Right lung (tissue), 2 donors: ENCODE measurements at regions not wholly inside any gene's neighbourhood (a gene's known extent, or its start where the extent isn't known, plus 50 kb on each side); places are given as distances from the start of the nearest gene placed in this dataset.
"Not testable (repeated sequence)": the region's sequence is repeated elsewhere in the genome, so short reads cannot be mapped to it uniquely, and the experiment has no call there.

Source experiments
- DNase-seq, 2 donors: peaks; one replicate each; pipeline ENCODE4 v3.0.0-alpha.2; 2013

- no peak for DNase-seq
These were observed 68.7 kb upstream of the HAND1 start for GRCh38 chr5:154546719-154547118.

GRCh38 chr5:154544646-154545045, 66.6 kb upstream of the HAND1 start:
- no peak for DNase-seq

- no peak for DNase-seq
These were observed 65.4 kb upstream of the HAND1 start for GRCh38 chr5:154543380-154543779.

- DNase-seq, result no peak
These were observed 64.6 kb upstream of the HAND1 start for GRCh38 chr5:154542581-154542980.

GRCh38 chr5:154542000-154542399, 64.0 kb upstream of the HAND1 start:
- no peak for DNase-seq

- DNase-seq, result no peak
These were observed 63.5 kb upstream of the HAND1 start for GRCh38 chr5:154541553-154541952.

GRCh38 chr5:154540600-154540999, 62.6 kb upstream of the HAND1 start:
- no peak for DNase-seq

GRCh38 chr5:154538492-154538891, 60.5 kb upstream of the HAND1 start:
- no peak for DNase-seq

GRCh38 chr5:154536439-154536838, 58.4 kb upstream of the HAND1 start:
- not testable (repeated sequence) for DNase-seq

- no peak for DNase-seq
These were observed 57.5 kb upstream of the HAND1 start for GRCh38 chr5:154535535-154535934.

GRCh38 chr5:154534457-154535050, 56.5 kb upstream of the HAND1 start:
- no peak for DNase-seq

- no peak for DNase-seq
These were observed 51.3 kb upstream of the HAND1 start for GRCh38 chr5:154529282-154529681.

- no peak for DNase-seq
These were observed 50.1 kb upstream of the HAND1 start for GRCh38 chr5:154528005-154528594.
